Sciatic nerve (tissue), 2 donors: ENCODE measurements at regions not wholly inside any gene's neighbourhood (a gene's known extent, or its start where the extent isn't known, plus 50 kb on each side); places are given as distances from the start of the nearest gene placed in this dataset.

ENCODE experiments used
- ATAC-seq: fragments of 200-7000 bp; cut with Tn5 transposase; one replicate; pipeline ENCODE4 v1.9.1; 2020; ENCODE audit warnings: mild to moderate bottlenecking, moderate library complexity
- DNase-seq: peaks from one replicate; pipeline ENCODE4 v3.0.0-alpha.2; 2020; ENCODE audit warnings: low spot score
- intact Hi-C: fragments of 100-400 bp; cut with DNase I; formaldehyde crosslinking; loops from one replicate; pipeline ENCODE4 v1.14.2; 2022
- donor health status: DM: no; HTN: no; CAD: no.
- donor health status: DM: no; HTN: no; CAD: no.

DNA sequence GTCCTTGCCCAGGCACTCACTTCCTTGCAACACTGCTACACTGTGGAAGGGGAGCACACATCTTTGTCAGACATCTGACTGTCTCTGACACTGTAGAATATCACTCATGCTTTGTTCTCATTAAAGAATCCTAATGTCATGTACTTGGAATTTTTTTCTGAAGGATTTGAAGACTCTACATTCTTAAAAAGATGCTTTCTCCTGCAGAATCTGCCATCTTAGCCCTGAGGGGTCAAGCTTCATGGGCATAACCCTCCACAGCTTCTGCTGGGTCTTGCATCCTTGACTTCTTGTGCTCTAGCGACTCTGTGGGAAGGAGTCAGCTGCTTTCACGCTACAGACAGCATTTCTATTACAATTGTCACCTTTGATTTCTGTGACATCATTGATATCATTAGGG is 417.2 kb downstream of the QKI start:
- intact Hi-C loops = no loop called here
- DNase-seq (no peak), ATAC-seq (no peak)

DNA sequence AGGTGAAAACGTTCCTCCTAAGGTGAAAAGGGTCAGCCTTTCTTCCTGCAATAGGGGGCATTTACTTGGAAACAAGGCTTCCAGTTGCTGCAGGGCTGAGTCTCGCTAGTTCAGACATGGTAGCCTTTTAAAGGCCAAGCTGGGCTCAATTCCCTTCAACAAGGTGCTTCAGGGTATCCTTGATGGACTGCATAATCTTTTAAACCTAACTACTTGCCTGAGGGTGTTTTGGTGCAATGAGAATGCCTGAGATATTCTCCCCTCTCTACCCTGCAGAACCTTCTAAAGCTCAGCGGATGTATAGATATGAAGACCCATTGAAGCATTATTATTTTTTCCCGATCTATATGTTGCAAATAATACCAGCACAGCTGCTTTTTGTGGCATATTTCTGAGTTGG is 416.1 kb downstream of the QKI start:
- no peak for DNase-seq
- no peak for ATAC-seq
- intact Hi-C loops = no loop called here

DNA sequence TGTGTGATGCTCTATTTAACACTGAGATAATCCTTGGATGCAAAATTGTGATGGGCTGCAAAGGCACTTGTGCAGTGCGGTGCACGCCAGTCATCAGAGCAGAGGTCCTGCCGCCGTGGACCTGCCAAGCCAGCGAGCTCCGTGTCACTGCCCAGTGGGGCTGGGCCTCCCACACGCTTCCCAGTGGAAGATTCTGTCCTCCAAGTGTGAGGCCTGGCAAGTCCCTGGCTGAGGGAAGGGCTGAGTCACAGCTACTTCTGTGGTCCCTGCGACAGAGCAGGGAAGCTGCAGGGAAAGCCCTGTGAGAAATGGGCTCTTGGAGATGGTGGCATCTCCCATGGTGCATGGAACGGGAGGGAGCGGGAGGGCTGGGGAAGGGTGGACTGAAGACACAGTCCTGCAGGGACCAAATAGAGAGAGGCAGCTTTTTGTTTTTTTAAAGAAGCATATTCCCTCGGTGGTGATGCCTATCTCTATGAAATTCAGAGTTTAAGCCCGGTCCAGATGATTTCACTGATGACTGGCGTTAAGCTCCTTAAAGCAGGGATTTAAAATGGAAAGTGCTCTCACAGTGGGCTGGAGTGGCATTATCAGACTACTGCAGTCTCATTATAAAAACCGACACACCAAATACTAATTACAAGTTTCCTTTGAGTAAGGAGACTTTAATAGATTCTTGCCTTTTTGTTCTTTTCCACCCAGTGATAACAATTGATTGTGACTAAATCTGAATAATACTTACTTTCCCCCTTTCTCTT is 413.7 kb downstream of the QKI start:
- intact Hi-C loops = no loop called here
- peak; percentile 66 for ATAC-seq

DNA sequence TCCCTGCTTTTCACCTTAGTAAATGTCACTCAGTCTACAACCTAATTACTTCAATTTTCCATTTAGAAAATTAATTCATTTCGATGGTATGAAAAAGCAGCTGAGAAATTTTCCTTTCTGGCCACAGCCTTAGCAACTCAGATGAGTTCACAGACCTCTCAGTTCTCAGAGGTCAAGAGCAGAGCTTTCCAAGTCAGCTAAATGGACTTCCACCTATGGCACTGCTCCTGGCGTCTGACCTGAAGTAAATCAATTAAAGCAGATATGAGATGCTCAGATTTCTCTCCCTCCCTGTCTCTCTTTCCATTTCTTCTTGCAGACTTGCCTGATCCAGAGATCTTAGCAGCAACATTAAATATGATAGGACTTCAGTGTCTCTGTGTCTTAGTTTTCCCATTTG is 412.6 kb downstream of the QKI start:
- DNase-seq (no peak), ATAC-seq (no peak)
- intact Hi-C loops = no loop called here

More for the DNA sequence above, 413.7 kb downstream of the QKI start:
- no peak for DNase-seq

- DNase-seq = no peak
Observed at GRCh38 chr6:163826629-163827028, 412.1 kb downstream of the QKI start.

GRCh38 chr6:163825033-163825432 is 410.5 kb downstream of the QKI start:
- ATAC-seq (no peak), DNase-seq (no peak)
- intact Hi-C loops = no loop called here

More at GRCh38 chr6:163826629-163827028, 412.1 kb downstream of the QKI start:
- no peak for ATAC-seq
- intact Hi-C loops = no loop called here

GRCh38 chr6:163823577-163823976 is 409.1 kb downstream of the QKI start:
- intact Hi-C loops = no loop called here
- no peak for DNase-seq
- no peak for ATAC-seq

DNA sequence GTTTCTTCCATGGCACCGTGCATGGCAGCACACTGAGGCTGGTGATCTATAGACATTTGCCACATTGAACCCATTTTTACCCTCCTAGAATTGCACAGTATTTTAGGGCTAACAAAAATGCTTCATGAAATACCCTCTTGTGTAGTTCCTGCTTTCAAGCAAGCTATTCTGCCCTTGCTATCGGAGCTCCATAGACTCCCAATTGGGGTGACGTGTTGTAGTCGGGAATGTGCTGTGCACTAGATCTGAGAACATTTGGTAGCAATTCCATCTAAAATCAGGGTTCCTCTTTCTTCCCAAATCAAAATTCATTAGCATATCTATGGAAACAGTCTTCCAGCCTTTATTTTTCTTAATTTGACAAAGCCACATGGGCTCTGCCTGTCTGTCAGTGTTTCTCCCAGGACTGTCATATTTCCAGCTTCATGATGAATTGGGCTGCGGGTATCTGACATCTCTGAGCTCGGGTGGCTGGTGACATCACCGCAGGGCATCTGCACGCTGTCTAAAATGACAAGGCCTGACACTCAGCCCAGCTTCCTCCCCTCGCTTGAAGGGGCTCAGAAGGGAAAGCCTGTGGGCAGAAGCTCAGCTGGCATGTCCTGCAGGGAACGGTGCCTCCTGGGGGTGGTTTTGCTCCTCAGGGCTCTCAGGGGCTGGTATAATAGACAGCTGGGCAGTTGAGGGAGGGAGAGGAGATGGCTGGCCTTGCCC is 406.4 kb downstream of the QKI start:
- no peak for ATAC-seq
- intact Hi-C loops = no loop called here

GRCh38 chr6:163820171-163820570 is 405.7 kb downstream of the QKI start:
- no peak for ATAC-seq
- intact Hi-C loops = no loop called here
- DNase-seq = no peak

More for the DNA sequence above, 406.4 kb downstream of the QKI start:
- no peak for DNase-seq

GRCh38 chr6:163818719-163819118 is 404.2 kb downstream of the QKI start:
- no peak for ATAC-seq
- intact Hi-C loops = no loop called here

DNA sequence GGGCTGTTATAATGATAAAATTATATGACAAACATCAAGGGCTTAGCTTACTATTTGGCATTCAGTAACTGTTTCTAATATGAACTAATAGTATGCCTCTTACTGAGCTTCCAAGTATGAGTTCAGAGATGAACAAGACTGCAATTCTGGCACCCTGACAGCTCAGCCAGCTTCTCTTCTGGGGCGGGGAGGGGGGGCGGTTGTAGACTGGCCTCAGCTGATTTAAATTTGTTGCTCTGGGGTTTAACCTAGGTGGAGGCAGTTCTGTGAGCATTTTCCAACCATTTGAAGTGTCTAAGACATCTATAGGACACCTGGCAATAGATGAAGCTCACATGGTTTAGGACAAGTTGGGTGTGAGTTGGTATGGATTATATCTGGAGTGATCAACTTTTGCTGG is 401.9 kb downstream of the QKI start:
- intact Hi-C loops = no loop called here
- DNase-seq (no peak), ATAC-seq (no peak)

More at GRCh38 chr6:163818719-163819118, 404.2 kb downstream of the QKI start:
- no peak for DNase-seq

DNA sequence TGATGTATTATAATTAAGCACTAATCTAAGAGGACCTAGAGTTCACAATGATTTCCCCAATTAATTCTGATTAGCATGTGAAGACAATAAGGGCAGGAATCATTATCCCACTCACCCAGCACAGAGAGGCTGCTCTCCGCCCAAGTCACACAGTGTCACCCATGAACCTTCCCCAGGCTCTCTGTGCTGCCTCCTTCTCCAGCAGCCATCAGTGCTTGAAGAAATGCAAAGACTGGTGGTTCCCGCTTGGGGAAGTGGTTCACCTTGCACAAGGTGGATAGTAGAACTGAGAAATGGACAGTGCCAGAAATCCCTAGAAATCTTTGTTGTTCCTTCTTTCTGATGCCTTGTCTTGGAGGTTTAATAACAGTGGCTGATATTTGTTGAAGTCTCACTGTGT is 401.3 kb downstream of the QKI start:
- intact Hi-C loops = no loop called here
- DNase-seq = no peak
- no peak for ATAC-seq

- DNase-seq = peak; percentile 66
- peak; percentile 92 for ATAC-seq
- intact Hi-C loops = no loop called here
Observed at GRCh38 chr6:163814494-163815364, 400.2 kb downstream of the QKI start.

DNA sequence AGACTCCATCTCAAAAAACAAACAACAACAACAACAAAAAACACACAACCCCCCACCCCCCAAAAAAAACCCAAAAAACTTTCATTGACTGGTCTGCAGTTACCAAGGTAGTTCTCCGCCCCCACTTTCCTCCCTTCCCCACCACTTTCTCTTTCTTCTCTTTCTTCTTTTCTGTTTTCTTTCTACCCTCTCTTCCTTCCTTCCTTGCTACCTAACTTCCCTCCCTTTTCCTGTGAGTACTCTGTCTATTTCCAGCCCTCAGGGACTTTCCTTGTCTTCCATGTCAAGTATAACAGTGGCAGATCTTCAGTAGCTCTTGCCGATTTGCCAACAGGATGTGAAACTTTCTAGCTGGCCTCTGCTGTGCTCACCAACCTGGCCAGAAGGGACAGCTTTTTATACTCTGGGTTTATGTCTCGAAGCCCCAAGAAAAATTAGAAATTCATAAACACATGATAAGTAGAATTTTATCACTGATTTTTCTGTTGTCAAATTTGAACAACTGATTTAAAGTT is 399.5 kb downstream of the QKI start:
- DNase-seq (no peak), ATAC-seq (peak; percentile 40)
- intact Hi-C loops = no loop called here

- intact Hi-C loops = no loop called here
- ATAC-seq (no peak), DNase-seq (no peak)
Observed at GRCh38 chr6:163811317-163811716, 396.8 kb downstream of the QKI start.

DNA sequence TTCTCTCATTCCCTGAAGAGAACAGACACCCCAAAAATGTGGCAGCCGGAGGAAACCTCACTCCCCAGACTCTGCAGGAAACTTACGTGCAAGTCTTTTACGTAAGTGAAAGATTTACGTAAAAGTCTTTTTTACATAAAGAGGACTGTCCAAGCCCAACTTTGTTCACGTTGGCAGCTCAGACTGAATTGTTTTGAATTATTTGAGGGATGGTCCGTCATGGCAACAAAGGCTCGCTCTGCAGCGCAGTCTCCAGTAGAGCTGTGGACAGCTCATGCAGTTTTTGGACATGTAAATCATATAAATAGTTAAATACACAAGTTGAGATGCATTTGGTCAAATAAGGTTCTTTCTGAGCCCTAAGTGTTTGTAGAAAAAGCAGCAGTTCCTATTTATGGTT is 394.8 kb downstream of the QKI start:
- intact Hi-C loops = no loop called here
- no peak for DNase-seq
- no peak for ATAC-seq

DNA sequence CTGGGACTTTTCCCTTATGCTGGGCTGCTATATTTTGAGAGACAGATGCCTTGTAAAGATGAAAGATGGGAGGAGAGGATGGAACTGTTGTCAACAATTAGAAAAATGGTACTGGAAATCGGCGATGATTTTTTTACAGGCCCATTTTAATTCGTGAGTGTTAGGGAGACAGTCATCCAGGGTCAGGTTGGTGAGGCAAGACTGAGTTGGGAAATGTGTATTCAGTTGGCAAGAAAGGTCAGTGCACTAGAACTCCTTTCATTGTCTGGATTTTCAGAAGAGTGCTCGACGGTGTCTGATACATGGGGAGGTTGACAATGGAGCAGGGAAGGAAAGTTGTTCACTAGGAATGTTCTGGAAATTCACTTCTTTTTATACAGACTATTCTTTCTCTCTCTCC is 394.4 kb downstream of the QKI start:
- ATAC-seq = no peak
- no peak for DNase-seq
- intact Hi-C loops = no loop called here

GRCh38 chr6:163808231-163808630 is 393.7 kb downstream of the QKI start:
- intact Hi-C loops = no loop called here
- no peak for DNase-seq
- no peak for ATAC-seq

- no peak for ATAC-seq
- intact Hi-C loops = no loop called here
- no peak for DNase-seq
Observed at GRCh38 chr6:163806755-163807499, 392.4 kb downstream of the QKI start.
